Medulla oblongata (tissue), 1 donor: ENCODE measurements at regions not wholly inside any gene's neighbourhood (a gene's known extent, or its start where the extent isn't known, plus 50 kb on each side); places are given as distances from the start of the nearest gene placed in this dataset.

Experiments
- DNase-seq: peaks from one replicate; pipeline ENCODE4 v3.0.0-alpha.2; 2015; ENCODE audit errors: extremely low spot score

DNA sequence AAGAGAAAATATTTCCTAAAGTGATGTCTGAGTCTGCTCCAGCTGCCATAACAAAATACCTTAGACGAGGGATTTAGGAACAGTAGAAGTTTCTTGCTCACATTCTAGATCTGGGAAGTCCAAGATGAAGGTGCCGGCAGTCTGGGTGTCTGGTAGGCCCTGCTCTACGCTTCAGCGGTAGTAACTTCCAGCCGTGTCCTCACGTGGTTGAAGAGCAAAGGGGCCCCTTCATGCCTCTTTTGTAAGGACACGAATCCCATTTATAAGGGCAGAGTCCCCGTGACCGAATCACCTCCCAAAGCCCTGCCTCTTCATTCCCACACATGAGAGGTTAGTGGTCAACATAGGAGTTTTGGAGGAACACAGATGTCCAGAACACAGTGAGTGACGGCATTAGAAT, 52.2 kb upstream of the INPP5A start:
- no peak for DNase-seq

DNA sequence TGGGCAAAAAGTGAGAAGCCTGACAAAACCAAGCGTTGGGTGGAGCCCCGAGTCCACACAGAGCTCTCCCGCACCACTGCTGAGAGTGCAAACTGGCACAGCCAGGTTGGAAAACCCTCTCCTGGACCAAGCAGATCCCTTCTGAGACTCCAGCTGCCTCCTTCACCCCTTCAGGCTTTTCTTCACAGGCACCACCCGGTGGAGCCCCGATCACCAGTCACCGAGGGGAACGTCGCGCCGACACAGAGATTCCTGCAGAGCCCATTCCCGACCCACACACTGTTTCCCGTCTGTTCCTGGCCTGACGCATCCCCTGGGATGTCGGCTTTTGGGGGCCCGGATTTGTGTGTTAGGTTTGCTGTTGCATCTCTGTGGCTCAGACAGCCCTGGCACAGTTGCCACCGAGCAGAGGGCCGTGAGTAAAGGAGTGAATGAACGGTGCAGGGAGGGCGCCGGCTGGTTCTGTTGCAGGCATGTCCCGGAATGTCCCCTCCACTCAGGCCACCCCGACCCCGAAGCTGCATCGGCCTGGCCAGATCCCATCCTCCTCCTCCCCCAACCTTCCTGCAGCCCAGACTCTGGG, 51.0 kb upstream of the INPP5A start:
- DNase-seq: no peak

DNA sequence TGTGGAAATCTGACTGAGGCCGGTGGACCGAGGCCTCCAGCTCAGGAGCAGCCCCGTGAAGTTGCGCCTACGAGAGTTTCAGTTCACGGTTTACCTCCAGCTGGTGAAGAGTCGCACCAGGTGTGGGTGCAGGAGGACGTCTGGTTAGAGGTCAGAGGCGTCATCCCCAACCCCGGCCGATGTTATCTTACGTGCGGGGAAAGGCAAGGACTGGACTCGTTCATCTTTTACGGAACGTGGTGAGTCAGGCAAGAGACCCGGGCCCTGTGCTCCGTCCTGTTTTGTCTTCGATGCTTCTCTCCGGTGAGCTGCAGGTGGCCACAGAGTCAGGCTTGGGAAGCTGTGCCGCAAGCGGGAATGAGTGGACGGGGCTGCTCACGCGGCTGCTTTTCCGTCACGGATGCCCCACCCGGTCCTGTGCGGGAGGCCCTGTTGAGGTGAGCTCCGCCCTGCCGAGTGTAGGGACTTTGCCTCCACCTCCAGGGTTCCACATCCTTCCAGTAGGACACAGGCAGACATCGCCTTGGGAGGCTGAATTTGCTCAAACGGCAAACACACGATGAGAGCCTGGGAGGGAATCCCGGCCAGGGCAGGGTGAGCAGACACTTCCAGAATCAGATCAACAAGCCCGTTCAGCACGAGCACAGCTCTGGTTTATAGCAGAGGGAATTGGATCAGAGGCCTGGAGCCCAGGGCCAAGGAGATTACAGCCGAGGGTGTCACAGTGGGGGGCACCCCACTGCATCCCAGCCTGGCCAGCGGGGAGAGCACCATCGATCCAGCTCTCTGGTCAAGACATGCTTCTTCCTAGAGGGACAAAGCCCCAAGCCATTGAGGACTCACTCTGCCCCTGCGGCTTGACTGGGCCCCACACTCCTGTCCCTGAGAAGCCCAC, 50.1 kb upstream of the INPP5A start:
- no peak for DNase-seq
